SK-N-SH (cell line): ENCODE measurements at regions not wholly inside any gene's neighbourhood (a gene's known extent, or its start where the extent isn't known, plus 50 kb on each side); places are given as distances from the start of the nearest gene placed in this dataset.

ENCODE experiments used
- CTCF ChIA-PET: fragments of 300-600, 350-600 bp; formaldehyde crosslinking; extraction: SDS; loops from one replicate; lab custom pipeline; 2021; lab: Yijun Ruan, JAX
- POLR2A ChIA-PET: fragments of 350-600 bp; sonication (Branson Sonifier 250); formaldehyde crosslinking; extraction: SDS; loops from one replicate; lab custom pipeline; 2020; ENCODE audit warnings: antibody characterized with exemption, inconsistent platforms; lab: Yijun Ruan, JAX
- DNase-seq: peaks from one replicate; pipeline ENCODE4 v3.0.0; 2012
- H2AFZ ChIP-seq: fragments of 200-600 bp; sonication (generic); 2 replicates; pipeline ENCODE4 v1.8.1; 2016; ENCODE audit warnings: antibody characterized with exemption, mild to moderate bottlenecking, low read depth
- H3F3A ChIP-seq: fragments of 200-600 bp; sonication (generic); replicated peaks from 2 replicates; pipeline ENCODE3; 2016; ENCODE audit warnings: antibody characterized with exemption, mild to moderate bottlenecking; ENCODE audit not compliant: insufficient read depth
- H3K27ac ChIP-seq, 2 experiments: fragments of 200-500 bp in 1 of 2; fragments of 200-600 bp in 1 of 2; sonication (Bioruptor generic) in 1 of 2; sonication (generic), shearing (Covaris generic) in 1 of 2; 2 replicates each; pipeline versions ENCODE4 v1.5.1 to v1.6.1; 2014 to 2016; ENCODE audit warnings: low read depth in 2 of 2, inconsistent platforms in 1 of 2, low read length in 1 of 2, mild to moderate bottlenecking in 1 of 2, mixed read lengths in 1 of 2
- H3K27me3 ChIP-seq: fragments of 200-600 bp; sonication (generic), shearing (Covaris generic); 2 replicates; pipeline ENCODE4 v1.6.1; 2016; ENCODE audit warnings: mixed run types; ENCODE audit not compliant: insufficient read depth
- H3K36me3 ChIP-seq, 2 experiments: fragments of 200-500 bp in 1 of 2; fragments of 200-600 bp in 1 of 2; sonication (Bioruptor generic) in 1 of 2; sonication (generic) in 1 of 2; replicated peaks in 1 of 2; 2 replicates each; pipeline versions ENCODE3 to v1.5.1; 2014 to 2016; ENCODE audit warnings: low read length in 1 of 2, mild to moderate bottlenecking in 1 of 2; ENCODE audit not compliant: insufficient read depth in 2 of 2, control insufficient read depth in 1 of 2
- H3K4me1 ChIP-seq, 2 experiments: fragments of 200-500 bp in 1 of 2; fragments of 200-600 bp in 1 of 2; sonication (Bioruptor generic) in 1 of 2; sonication (generic), shearing (Covaris generic) in 1 of 2; 2 replicates each; pipeline versions ENCODE4 v1.5.1 to v1.6.1; 2014 to 2016; ENCODE audit warnings: low read depth in 1 of 2, low read length in 1 of 2, mixed run types in 1 of 2; ENCODE audit not compliant: insufficient read depth in 2 of 2, control insufficient read depth in 1 of 2
- H3K4me2 ChIP-seq: fragments of 200-600 bp; sonication (generic), shearing (Covaris generic); 2 replicates; pipeline ENCODE4 v1.6.1; 2017; ENCODE audit warnings: mixed run types
- H3K4me3 ChIP-seq, 2 experiments: fragments of 200-500 bp in 1 of 2; fragments of 200-600 bp in 1 of 2; sonication (Bioruptor generic) in 1 of 2; sonication (generic), shearing (Covaris generic) in 1 of 2; 2 replicates each; pipeline versions ENCODE4 v1.5.1 to v1.8.1; 2014 to 2016; ENCODE audit warnings: low read depth in 2 of 2, inconsistent platforms in 1 of 2, low read length in 1 of 2, mild to moderate bottlenecking in 1 of 2, mixed read lengths in 1 of 2, moderate library complexity in 1 of 2
- H3K79me2 ChIP-seq: fragments of 200-600 bp; sonication (generic); 2 replicates; pipeline ENCODE4 v1.8.1; 2017; ENCODE audit warnings: mild to moderate bottlenecking; ENCODE audit not compliant: insufficient read depth
- H3K9ac ChIP-seq: fragments of 200-600 bp; sonication (generic); 2 replicates; pipeline ENCODE4 v1.6.1; 2017; ENCODE audit warnings: mixed run types
- H3K9me2 ChIP-seq: fragments of 200-600 bp; sonication (generic); 2 replicates; pipeline ENCODE4 v1.6.1; 2017; ENCODE audit warnings: mixed run types
- H3K9me3 ChIP-seq: fragments of 200-600 bp; sonication (generic); 2 replicates; pipeline ENCODE4 v1.6.1; 2017; ENCODE audit warnings: mixed run types, mild to moderate bottlenecking, moderate library complexity
- H4K20me1 ChIP-seq: fragments of 200-600 bp; sonication (generic); 2 replicates; pipeline ENCODE4 v1.6.1; 2017; ENCODE audit warnings: mild to moderate bottlenecking, mixed run types; ENCODE audit not compliant: insufficient read depth
- ELF1 ChIP-seq: IDR thresholded peaks from 2 replicates; pipeline ENCODE4 v1.4.0; 2012
- EZH2phosphoT487 ChIP-seq: fragments of 200-600 bp; sonication (generic); IDR thresholded peaks from 2 replicates; pipeline ENCODE4 v1.6.1; 2017; ENCODE audit warnings: low read depth, mixed run types, mild to moderate bottlenecking, antibody characterized with exemption, moderate library complexity, borderline replicate concordance
- MEF2A ChIP-seq: IDR thresholded peaks from 2 replicates; pipeline ENCODE4 v1.4.0; 2012; ENCODE audit warnings: low read depth, borderline replicate concordance
- NFIC ChIP-seq: IDR thresholded peaks from 2 replicates; pipeline ENCODE4 v1.4.0; 2012; ENCODE audit warnings: borderline replicate concordance
- POLR2AphosphoS5 ChIP-seq: IDR thresholded peaks from 2 replicates; pipeline ENCODE4 v1.6.1; 2012; ENCODE audit warnings: low read depth, low read length
- RAD21 ChIP-seq: IDR thresholded peaks from 2 replicates; pipeline ENCODE4 v1.6.1; 2012; ENCODE audit warnings: mild to moderate bottlenecking, low read length
- RCOR1 ChIP-seq: fragments of 150-350 bp; IDR thresholded peaks from 2 replicates; pipeline ENCODE4 v1.6.1; 2017; ENCODE audit warnings: antibody characterized with exemption, low read length
- RFX5 ChIP-seq: IDR thresholded peaks from 2 replicates; pipeline ENCODE4 v1.6.1; 2012; ENCODE audit warnings: mild to moderate bottlenecking, improper control_type of control experiment, low read length
- SIN3A ChIP-seq: IDR thresholded peaks from 2 replicates; pipeline ENCODE4 v1.6.1; 2012; ENCODE audit warnings: low read depth, mild to moderate bottlenecking, low read length, moderate library complexity, borderline replicate concordance
- SMC3 ChIP-seq: IDR thresholded peaks from 2 replicates; pipeline ENCODE4 v1.6.1; 2012; ENCODE audit warnings: low read depth, low read length, improper control_type of control experiment
- TEAD4 ChIP-seq: IDR thresholded peaks from 2 replicates; pipeline ENCODE4 v1.4.0; 2012; ENCODE audit warnings: mild to moderate bottlenecking, borderline replicate concordance; ENCODE audit not compliant: insufficient read depth
- YY1 ChIP-seq: IDR thresholded peaks from 2 replicates; pipeline ENCODE4 v1.4.0; 2012; ENCODE audit warnings: low read depth, mild to moderate bottlenecking
- WGBS: methylation state at CpG from one replicate; pipeline ENCODE4 v1.1.6; 2017; ENCODE audit warnings: low lambda C conversion rate; 5-methylcytosine and 5-hydroxymethylcytosine counted together
- TF ChIP-seq, protein P1 (sequence below): IDR thresholded peaks from 2 replicates; pipeline ENCODE4 v1.4.0; 2012; ENCODE audit warnings: low read depth, borderline replicate concordance
- TF ChIP-seq, protein P2 (sequence below): IDR thresholded peaks from 2 replicates; pipeline ENCODE4; 2012

- no peak overlapping the region for H3K27ac ChIP-seq
- H3K9ac ChIP-seq, result no peak overlapping the region
- H3F3A ChIP-seq, result no peaks in the 10 kb centered on the region
- no peaks in the 10 kb centered on the region for H3K79me2 ChIP-seq
- H3K4me1 ChIP-seq, result no peaks in the 10 kb centered on the region; a peak in 2 of 4 replicates
- H3K27me3 ChIP-seq, result no peaks in the 10 kb centered on the region
- DNase-seq, result no peak
- ChIA-PET CTCF (interaction anchor here (2.0 kb wide), 1 partner anchor 10 kb away, joined by 5 read pairs; no protein-coding TSS in a partner anchor), POLR2A (no interaction called here)
- H2AFZ ChIP-seq, result no peak overlapping the region
- no peak overlapping the region for H3K4me3 ChIP-seq
- no peaks in the 10 kb centered on the region for H4K20me1 ChIP-seq
- WGBS, result 16% methylated on average over 5 of the region's 5 CpGs
- no peaks in the 10 kb centered on the region for H3K9me3 ChIP-seq
- TF ChIP-seq YY1, result no peak
- no peak for TF ChIP-seq RCOR1
- no peak for TF ChIP-seq ELF1
- TF ChIP-seq MEF2A, result no peak
- no peak for TF ChIP-seq RFX5
- no peak for TF ChIP-seq EZH2phosphoT487
- no peak for TF ChIP-seq RAD21
- TF ChIP-seq TEAD4, result no peak
- no peak for TF ChIP-seq SMC3
- no peak overlapping the region for H3K4me2 ChIP-seq
- H3K9me2 ChIP-seq, result 0 out of 2 replicates have a peak, but pooled peaks cover 4% of the 10 kb centered on the region
- H3K36me3 ChIP-seq, result no peaks in the 10 kb centered on the region
These were observed 482.8 kb upstream of the KLHL29 start for GRCh38 chr2:22902180-22902550.

GRCh38 chr2:22902662-22903165 is 482.3 kb upstream of the KLHL29 start:
- Histone ChIP-seq H3K27ac (no peak overlapping the region), H3K4me1 (no peaks in the 10 kb centered on the region; a peak in 2 of 4 replicates), H3K9ac (no peak overlapping the region), H3K4me3 (no peak overlapping the region), H3K9me3 (no peaks in the 10 kb centered on the region), H4K20me1 (no peaks in the 10 kb centered on the region), H3K9me2 (0 out of 2 replicates have a peak, but pooled peaks cover 4% of the 10 kb centered on the region), H3K4me2 (no peak overlapping the region), H3K27me3 (no peaks in the 10 kb centered on the region), H3F3A (no peaks in the 10 kb centered on the region), H2AFZ (no peak overlapping the region), H3K79me2 (no peaks in the 10 kb centered on the region), H3K36me3 (no peaks in the 10 kb centered on the region)
- 32% methylated on average over 6 of the region's 6 CpGs for WGBS
- ChIA-PET POLR2A (no interaction called here), CTCF (interaction anchor here (1.2 to 2.4 kb wide), 4 partner anchors 11 to 77 kb away, joined by 3 to 13 read pairs (median 6); no protein-coding TSS in a partner anchor)
- no peak for DNase-seq
- TF ChIP-seq, protein P1, sequence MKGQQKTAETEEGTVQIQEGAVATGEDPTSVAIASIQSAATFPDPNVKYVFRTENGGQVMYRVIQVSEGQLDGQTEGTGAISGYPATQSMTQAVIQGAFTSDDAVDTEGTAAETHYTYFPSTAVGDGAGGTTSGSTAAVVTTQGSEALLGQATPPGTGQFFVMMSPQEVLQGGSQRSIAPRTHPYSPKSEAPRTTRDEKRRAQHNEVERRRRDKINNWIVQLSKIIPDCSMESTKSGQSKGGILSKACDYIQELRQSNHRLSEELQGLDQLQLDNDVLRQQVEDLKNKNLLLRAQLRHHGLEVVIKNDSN, result no peak
- no peak for TF ChIP-seq NFIC
- TF ChIP-seq SMC3, result no peak
- TF ChIP-seq POLR2AphosphoS5, result no peak
- TF ChIP-seq YY1, result no peak
- no peak for TF ChIP-seq SIN3A
- TF ChIP-seq, protein P2, sequence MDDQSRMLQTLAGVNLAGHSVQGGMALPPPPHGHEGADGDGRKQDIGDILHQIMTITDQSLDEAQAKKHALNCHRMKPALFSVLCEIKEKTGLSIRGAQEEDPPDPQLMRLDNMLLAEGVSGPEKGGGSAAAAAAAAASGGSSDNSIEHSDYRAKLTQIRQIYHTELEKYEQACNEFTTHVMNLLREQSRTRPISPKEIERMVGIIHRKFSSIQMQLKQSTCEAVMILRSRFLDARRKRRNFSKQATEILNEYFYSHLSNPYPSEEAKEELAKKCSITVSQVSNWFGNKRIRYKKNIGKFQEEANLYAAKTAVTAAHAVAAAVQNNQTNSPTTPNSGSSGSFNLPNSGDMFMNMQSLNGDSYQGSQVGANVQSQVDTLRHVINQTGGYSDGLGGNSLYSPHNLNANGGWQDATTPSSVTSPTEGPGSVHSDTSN, result no peak
